Neural progenitor cell (in vitro differentiated cells): ENCODE measurements at regions not wholly inside any gene's neighbourhood (a gene's known extent, or its start where the extent isn't known, plus 50 kb on each side); places are given as distances from the start of the nearest gene placed in this dataset.

Source experiments
- CTCF ChIP-seq: fragments of 200-600 bp; sonication (generic); IDR thresholded peaks from 2 replicates; pipeline ENCODE4 v1.5.1; 2017; ENCODE audit warnings: antibody characterized with exemption, mild to moderate bottlenecking
- EZH2 ChIP-seq: fragments of 200-600 bp; sonication (generic); IDR thresholded peaks from 2 replicates; pipeline ENCODE4 v1.6.1; 2017; ENCODE audit warnings: antibody characterized with exemption, mild to moderate bottlenecking, moderate library complexity

GRCh38 chr6:170025341-170025911, 265.5 kb downstream of the DLL1 start:
- no peak for TF ChIP-seq CTCF
- no peak for TF ChIP-seq EZH2
